Karpas-422 (cell line): ENCODE measurements at regions not wholly inside any gene's neighbourhood (a gene's known extent, or its start where the extent isn't known, plus 50 kb on each side); places are given as distances from the start of the nearest gene placed in this dataset.

Experiments
- DNase-seq: peaks from one replicate; pipeline ENCODE4 v3.0.0-alpha.2; 2015
- H2AFZ ChIP-seq: fragments of 200-600 bp; sonication (generic); 2 replicates; pipeline ENCODE4 v1.6.1; 2014; ENCODE audit warnings: antibody characterized with exemption, low read length, mixed read lengths
- H3K27ac ChIP-seq: fragments of 200-600 bp; sonication (generic); 2 replicates; pipeline ENCODE4 v1.5.1; 2014; ENCODE audit warnings: mild to moderate bottlenecking, low read length, moderate library complexity
- H3K27me3 ChIP-seq: fragments of 200-600 bp; sonication (generic); 2 replicates; pipeline ENCODE4 v1.6.1; 2014; ENCODE audit warnings: low read length, mixed read lengths
- H3K36me3 ChIP-seq: fragments of 200-600 bp; sonication (generic); 2 replicates; pipeline ENCODE4 v1.6.1; 2014; ENCODE audit warnings: low read length, mixed read lengths; ENCODE audit not compliant: insufficient read depth
- H3K4me1 ChIP-seq: fragments of 200-600 bp; sonication (generic); 2 replicates; pipeline ENCODE4 v1.6.1; 2014; ENCODE audit warnings: mild to moderate bottlenecking, low read length, mixed read lengths
- H3K4me2 ChIP-seq: fragments of 200-600 bp; sonication (generic); 2 replicates; pipeline ENCODE4 v1.6.1; 2014; ENCODE audit warnings: low read length, low read depth, mild to moderate bottlenecking; ENCODE audit not compliant: poor library complexity, severe bottlenecking
- H3K4me3 ChIP-seq: fragments of 200-600 bp; sonication (generic); 2 replicates; pipeline ENCODE4 v1.5.1; 2014; ENCODE audit warnings: mild to moderate bottlenecking, antibody characterized with exemption, low read length, mixed read lengths
- H3K79me2 ChIP-seq: fragments of 200-600 bp; sonication (generic); 2 replicates; pipeline ENCODE4 v1.6.1; 2014; ENCODE audit warnings: mild to moderate bottlenecking, low read length, mixed read lengths
- H3K9ac ChIP-seq: fragments of 200-600 bp; sonication (generic); 2 replicates; pipeline ENCODE4 v1.6.0; 2014; ENCODE audit warnings: low read length
- H3K9me2 ChIP-seq: fragments of 200-600 bp; sonication (generic), shearing (Covaris generic); replicated peaks from 2 replicates; pipeline ENCODE4 v1.6.0; 2014; ENCODE audit warnings: mild to moderate bottlenecking, low read length, moderate library complexity; ENCODE audit not compliant: insufficient read depth
- H3K9me3 ChIP-seq: fragments of 300-700, 200-600 bp; sonication (generic); 2 replicates; pipeline ENCODE4 v1.6.1; 2014; ENCODE audit warnings: low read length, mixed read lengths
- H4K20me1 ChIP-seq: fragments of 200-600 bp; sonication (generic); 2 replicates; pipeline ENCODE4 v1.6.1; 2014; ENCODE audit warnings: mild to moderate bottlenecking, antibody characterized with exemption, low read length, low read depth; ENCODE audit not compliant: insufficient read depth

DNA sequence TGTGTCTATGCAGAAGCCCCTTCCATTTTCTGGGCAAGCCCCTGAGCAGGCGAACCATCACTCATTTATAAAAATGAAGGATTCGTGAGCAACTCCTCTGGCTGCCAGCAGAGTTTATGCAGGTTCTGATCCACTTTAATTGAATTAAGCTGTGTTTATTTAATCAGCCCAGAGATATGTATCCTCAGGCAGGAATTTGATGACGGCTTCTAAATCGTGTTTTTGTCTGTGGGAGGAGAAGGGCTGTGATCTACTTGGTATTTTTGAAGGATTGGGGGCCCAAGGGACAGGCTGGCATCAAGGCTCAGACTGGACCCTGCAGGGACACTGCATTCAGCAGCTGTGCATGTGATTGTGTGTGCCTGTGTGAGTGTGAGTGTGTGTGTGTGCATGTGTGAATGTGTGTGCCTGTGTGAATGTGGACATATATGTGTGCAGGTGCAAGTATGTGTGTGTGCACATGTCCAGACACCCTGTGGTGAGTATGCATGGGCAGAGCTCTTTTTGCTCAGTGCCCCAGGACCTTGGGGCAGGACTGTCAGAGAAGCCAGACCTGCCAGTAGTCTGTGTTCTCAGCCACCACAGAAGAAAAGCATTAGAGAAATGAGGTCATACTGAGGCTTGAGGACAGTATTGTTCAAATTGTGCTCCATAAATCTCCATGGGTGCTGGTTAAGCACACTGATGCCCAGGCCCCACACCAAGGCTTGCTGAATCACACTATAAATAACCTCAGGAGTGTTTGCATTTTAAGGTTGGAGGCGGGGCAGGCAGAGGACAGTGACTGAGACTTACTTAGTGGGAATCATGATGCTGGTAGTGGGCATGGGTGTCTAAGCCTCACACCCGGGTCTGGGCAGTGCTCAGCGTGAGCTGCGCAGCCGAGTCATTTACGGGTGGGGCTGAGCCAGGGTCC is 164.0 kb downstream of the CARTPT start:
- Histone ChIP-seq H2AFZ (no peak overlapping the region), H3K36me3 (no peaks in the 10 kb centered on the region), H3K79me2 (no peaks in the 10 kb centered on the region), H3K9ac (no peak overlapping the region), H3K9me2 (no peaks in the 10 kb centered on the region; the same call in 1 of the 2 replicates), H3K9me3 (no peaks in the 10 kb centered on the region), H3K27me3 (no peaks in the 10 kb centered on the region), H3K4me3 (no peak overlapping the region), H4K20me1 (no peaks in the 10 kb centered on the region), H3K27ac (no peak overlapping the region), H3K4me1 (peaks cover 2% of the 10 kb centered on the region; the same call in 1 of the 2 replicates), H3K4me2 (no peak overlapping the region)
- no peak for DNase-seq

DNA sequence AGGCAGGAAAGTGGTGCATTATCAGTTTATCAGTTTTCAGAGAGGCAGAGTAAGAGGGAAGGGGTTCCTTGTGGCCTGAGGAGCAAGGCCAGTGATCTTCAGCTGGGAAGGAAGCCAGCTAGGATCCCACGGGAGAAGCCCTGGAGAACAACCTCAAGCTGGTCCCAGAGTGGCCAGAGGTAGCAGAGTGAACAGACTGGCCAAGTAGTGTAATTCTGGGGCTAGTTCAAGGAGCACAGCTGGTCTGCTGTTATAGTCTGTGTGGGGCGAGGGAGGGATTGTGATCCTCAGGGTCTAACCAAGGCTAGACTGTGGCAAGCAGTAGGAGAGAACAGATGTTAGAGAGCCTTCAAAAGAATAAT is 164.6 kb downstream of the CARTPT start:
- Histone ChIP-seq H3K4me2 (no peak overlapping the region), H3K9ac (no peak overlapping the region), H4K20me1 (no peaks in the 10 kb centered on the region), H3K4me3 (no peak overlapping the region), H3K9me3 (no peaks in the 10 kb centered on the region), H3K9me2 (no peaks in the 10 kb centered on the region; the same call in 1 of the 2 replicates), H3K36me3 (no peaks in the 10 kb centered on the region), H3K27ac (no peak overlapping the region), H2AFZ (no peak overlapping the region), H3K27me3 (no peaks in the 10 kb centered on the region), H3K79me2 (no peaks in the 10 kb centered on the region), H3K4me1 (peaks cover 2% of the 10 kb centered on the region; the same call in 1 of the 2 replicates)
- DNase-seq = no peak

DNA sequence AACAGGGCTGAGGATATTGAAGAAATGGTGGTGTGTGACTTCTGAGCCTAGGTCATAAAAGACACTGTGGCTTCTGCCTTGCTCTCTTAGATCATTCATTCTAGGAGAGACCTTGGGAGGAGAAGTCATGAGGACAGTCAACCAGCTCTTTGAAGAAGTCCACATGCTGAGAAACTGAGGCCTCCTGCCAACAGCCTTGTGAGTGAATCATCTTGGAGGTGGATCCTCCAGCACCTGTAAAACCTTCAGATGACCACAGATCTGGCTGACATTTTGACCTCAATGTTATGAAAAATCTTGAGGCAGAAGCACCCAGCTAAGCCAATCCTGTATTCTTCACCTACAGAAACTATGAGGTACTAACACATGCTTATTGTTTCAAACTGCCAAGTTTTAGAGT is 165.9 kb downstream of the CARTPT start:
- Histone ChIP-seq H3K9me2 (no peaks in the 10 kb centered on the region; the same call in 1 of the 2 replicates), H3K36me3 (no peaks in the 10 kb centered on the region), H3K4me1 (peaks cover 2% of the 10 kb centered on the region; the same call in 1 of the 2 replicates), H3K79me2 (no peaks in the 10 kb centered on the region), H3K4me3 (no peak overlapping the region), H4K20me1 (no peaks in the 10 kb centered on the region), H3K9me3 (no peaks in the 10 kb centered on the region), H3K27me3 (no peaks in the 10 kb centered on the region), H2AFZ (no peak overlapping the region), H3K27ac (no peak overlapping the region), H3K4me2 (no peak overlapping the region), H3K9ac (no peak overlapping the region)
- no peak for DNase-seq

DNA sequence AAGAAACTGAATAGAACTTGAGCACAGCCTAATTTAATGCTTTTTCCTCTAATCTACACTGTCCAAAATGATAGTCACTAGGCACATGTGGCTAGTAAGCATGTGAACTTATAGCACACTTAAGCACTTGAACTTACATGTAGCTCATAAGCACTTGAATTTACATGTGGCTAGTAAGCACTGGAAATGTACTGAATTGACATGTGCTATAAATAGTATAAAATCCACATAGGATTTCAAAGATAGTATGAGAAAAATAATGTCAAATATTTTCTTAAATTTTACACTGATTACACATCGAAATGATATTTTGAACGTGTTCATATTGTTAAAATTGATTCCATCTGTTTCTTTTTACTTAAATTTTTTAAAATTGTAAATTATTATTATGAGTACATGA is 167.3 kb downstream of the CARTPT start:
- no peak overlapping the region for H3K4me3 ChIP-seq
- H4K20me1 ChIP-seq = no peaks in the 10 kb centered on the region
- no peak overlapping the region for H2AFZ ChIP-seq
- H3K27ac ChIP-seq = no peak overlapping the region
- no peaks in the 10 kb centered on the region for H3K79me2 ChIP-seq
- H3K9me3 ChIP-seq = no peaks in the 10 kb centered on the region
- no peaks in the 10 kb centered on the region; the same call in 1 of the 2 replicates for H3K9me2 ChIP-seq
- no peak for DNase-seq
- no peak overlapping the region for H3K9ac ChIP-seq
- H3K4me1 ChIP-seq = peaks cover 2% of the 10 kb centered on the region; the same call in 1 of the 2 replicates
- no peaks in the 10 kb centered on the region for H3K36me3 ChIP-seq
- no peaks in the 10 kb centered on the region for H3K27me3 ChIP-seq
- no peak overlapping the region for H3K4me2 ChIP-seq

DNA sequence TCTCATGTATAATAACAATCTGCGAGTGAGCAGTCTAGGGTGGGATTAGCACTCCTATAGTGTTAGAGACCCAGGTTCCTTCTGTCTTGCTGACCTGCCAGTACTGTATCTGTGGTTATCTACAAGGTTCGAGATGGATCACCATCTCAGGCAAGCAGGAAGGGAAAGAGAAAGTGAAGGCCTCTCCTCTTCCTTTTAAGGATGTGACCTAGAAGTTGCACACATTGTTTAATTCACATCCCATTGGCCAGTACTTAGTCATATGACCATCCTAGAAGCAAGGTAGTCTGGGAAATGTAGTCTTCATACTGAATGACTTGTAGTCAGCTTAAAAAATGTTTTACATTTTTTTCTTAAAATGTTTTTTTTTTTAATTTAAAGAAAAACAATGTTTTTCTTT is 168.6 kb downstream of the CARTPT start:
- Histone ChIP-seq H3K4me1 (peaks cover 2% of the 10 kb centered on the region; the same call in 1 of the 2 replicates), H3K36me3 (no peaks in the 10 kb centered on the region), H3K27ac (no peak overlapping the region), H3K9ac (no peak overlapping the region), H3K9me3 (no peaks in the 10 kb centered on the region), H3K79me2 (no peaks in the 10 kb centered on the region), H3K4me3 (0 out of 2 replicates have a peak overlapping the region, but pooled peaks have one; percentile 33), H2AFZ (peak overlapping the region; percentile 22), H4K20me1 (no peaks in the 10 kb centered on the region), H3K4me2 (peak overlapping the region; percentile 27), H3K9me2 (no peaks in the 10 kb centered on the region; the same call in 1 of the 2 replicates), H3K27me3 (no peaks in the 10 kb centered on the region)
- DNase-seq = peak; percentile 89

DNA sequence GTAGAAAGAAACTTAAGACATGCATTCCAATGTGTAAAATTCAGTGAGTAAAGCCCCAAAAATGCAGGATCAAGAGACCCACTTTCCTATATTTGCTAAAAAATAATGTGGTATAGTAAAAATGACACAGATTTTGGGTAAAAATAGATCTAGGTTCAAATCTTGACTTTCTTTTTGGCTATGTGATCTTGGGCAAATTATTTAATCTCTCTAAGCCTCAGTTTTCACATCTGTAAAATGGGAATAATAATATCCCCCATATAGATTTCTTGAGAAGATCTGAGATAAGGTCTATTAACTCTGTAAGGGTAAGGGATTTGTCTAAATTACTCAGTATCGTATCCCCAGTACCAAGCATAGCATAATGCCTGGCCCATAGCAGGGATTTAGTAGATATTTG is 172.3 kb downstream of the CARTPT start:
- Histone ChIP-seq H3K4me1 (peaks cover 2% of the 10 kb centered on the region; the same call in 1 of the 2 replicates), H3K4me2 (no peak overlapping the region), H3K36me3 (no peaks in the 10 kb centered on the region), H3K27ac (no peak overlapping the region), H2AFZ (no peak overlapping the region), H4K20me1 (no peaks in the 10 kb centered on the region), H3K4me3 (no peak overlapping the region), H3K9me3 (no peaks in the 10 kb centered on the region), H3K27me3 (no peaks in the 10 kb centered on the region), H3K9ac (no peak overlapping the region), H3K9me2 (no peaks in the 10 kb centered on the region; the same call in 1 of the 2 replicates), H3K79me2 (no peaks in the 10 kb centered on the region)
- DNase-seq = no peak

DNA sequence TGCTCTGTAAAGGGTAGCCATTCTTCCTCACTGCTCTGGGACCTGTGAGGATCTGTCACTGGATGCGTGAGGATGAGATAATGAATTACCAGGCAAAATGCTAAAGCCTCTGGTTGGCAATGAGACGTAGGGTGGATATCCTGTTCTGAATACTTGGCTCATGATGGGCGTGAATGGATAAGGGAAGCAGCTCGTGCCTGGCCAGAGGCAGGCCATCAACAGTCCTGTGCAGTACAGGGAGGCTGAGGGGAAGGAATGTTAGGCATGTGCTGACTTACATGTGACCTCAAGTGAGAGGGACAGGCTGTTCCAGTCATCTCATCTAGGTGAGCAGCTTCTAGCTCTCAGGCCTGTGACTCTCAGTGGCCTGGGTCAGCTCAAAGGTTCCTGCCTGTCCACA is 172.8 kb downstream of the CARTPT start:
- Histone ChIP-seq H4K20me1 (no peaks in the 10 kb centered on the region), H3K9me2 (no peaks in the 10 kb centered on the region; the same call in 1 of the 2 replicates), H3K4me2 (no peak overlapping the region), H2AFZ (no peak overlapping the region), H3K27ac (no peak overlapping the region), H3K4me1 (peaks cover 2% of the 10 kb centered on the region; the same call in 1 of the 2 replicates), H3K36me3 (no peaks in the 10 kb centered on the region), H3K9me3 (no peaks in the 10 kb centered on the region), H3K4me3 (no peak overlapping the region), H3K79me2 (no peaks in the 10 kb centered on the region), H3K9ac (no peak overlapping the region), H3K27me3 (no peaks in the 10 kb centered on the region)
- DNase-seq = no peak

DNA sequence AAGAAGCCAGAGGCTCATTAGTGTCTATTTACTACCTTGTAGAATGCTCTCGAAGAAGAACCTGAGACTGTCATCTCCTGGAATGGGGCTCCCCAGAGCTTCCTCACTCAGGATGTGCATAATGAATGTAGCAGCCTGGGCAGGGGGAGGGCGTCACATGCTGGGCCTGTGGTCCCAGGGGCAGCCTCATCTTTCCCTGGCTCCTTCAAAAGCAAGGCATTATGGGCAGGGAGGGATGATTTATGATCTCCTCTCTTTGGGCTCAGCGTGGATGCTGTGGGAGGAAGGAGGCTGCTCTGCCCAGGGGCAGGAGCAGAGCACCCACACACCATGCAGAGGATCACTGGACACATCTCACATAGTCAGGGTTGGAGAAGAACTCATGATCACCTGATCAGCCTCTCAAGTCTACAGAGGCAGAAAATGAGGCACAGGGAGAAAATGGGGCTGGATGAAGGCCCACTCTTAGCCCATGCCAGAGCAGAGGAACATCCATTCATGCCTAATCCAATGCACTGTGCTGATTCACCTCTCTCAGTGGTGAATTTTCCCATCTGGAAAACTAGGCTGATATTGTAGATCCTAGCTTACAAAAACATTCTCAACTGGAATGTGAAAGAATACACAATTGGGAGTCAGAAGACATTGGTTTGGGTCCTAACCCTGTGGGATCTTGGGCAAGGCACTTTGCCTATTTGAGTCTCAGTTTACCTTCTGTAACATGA is 173.7 kb downstream of the CARTPT start:
- H3K4me1 ChIP-seq = no peaks in the 10 kb centered on the region
- H3K79me2 ChIP-seq = no peaks in the 10 kb centered on the region
- H3K9me2 ChIP-seq = no peaks in the 10 kb centered on the region
- no peak for DNase-seq
- no peak overlapping the region for H3K9ac ChIP-seq
- H2AFZ ChIP-seq = no peak overlapping the region
- no peak overlapping the region for H3K4me2 ChIP-seq
- H4K20me1 ChIP-seq = no peaks in the 10 kb centered on the region
- no peaks in the 10 kb centered on the region for H3K9me3 ChIP-seq
- no peak overlapping the region for H3K27ac ChIP-seq
- H3K27me3 ChIP-seq = no peaks in the 10 kb centered on the region
- no peaks in the 10 kb centered on the region for H3K36me3 ChIP-seq
- H3K4me3 ChIP-seq = no peak overlapping the region
